PC-3 (cell line): ENCODE measurements at regions not wholly inside any gene's neighbourhood (a gene's known extent, or its start where the extent isn't known, plus 50 kb on each side); places are given as distances from the start of the nearest gene placed in this dataset.

ENCODE experiments used
- CTCF ChIP-seq: fragments of 300-600 bp; sonication (generic); conservative IDR thresholded peaks from 2 replicates; pipeline ENCODE4 v1.5.1; 2017; ENCODE audit warnings: antibody characterized with exemption, low read depth, mild to moderate bottlenecking, low read length
- EZH2 ChIP-seq: fragments of 300-600 bp; sonication (generic); IDR thresholded peaks from one replicate; pipeline ENCODE4 v1.6.1; 2017; ENCODE audit warnings: antibody characterized with exemption, mild to moderate bottlenecking, low read length; ENCODE audit not compliant: unreplicated experiment
- EZH2phosphoT487 ChIP-seq: fragments of 300-600 bp; sonication (generic); IDR thresholded peaks from 2 replicates; pipeline ENCODE4 v1.6.1; 2018; ENCODE audit warnings: mild to moderate bottlenecking, antibody characterized with exemption, low read length, borderline replicate concordance

- no peak for TF ChIP-seq CTCF
- TF ChIP-seq EZH2, result no peak
- TF ChIP-seq EZH2phosphoT487, result no peak
Measured at GRCh38 chr2:207354462-207354861, 175.3 kb upstream of the CREB1 start.
